K562 (cell line): ENCODE measurements at regions not wholly inside any gene's neighbourhood (a gene's known extent, or its start where the extent isn't known, plus 50 kb on each side); places are given as distances from the start of the nearest gene placed in this dataset.

ENCODE experiments used
- ATAC-seq: fragments of 200-7000 bp; cut with Tn5 transposase; 3 replicates; pipeline ENCODE4 v1.9.1; 2020; ENCODE audit warnings: moderate library complexity
- BruUV-seq: library from RNA; stranded (reverse); fragments of 400-500 nt; replicated peaks from 2 replicates; lab custom pipeline; 2021; lab: Mats Ljungman, UMichigan
- CTCF ChIA-PET: fragments of 300-600 bp; formaldehyde crosslinking; extraction: SDS; loops from one replicate; lab custom pipeline; 2021; ENCODE audit warnings: low intra/inter-chr PET ratio; lab: Yijun Ruan, JAX
- POLR2A ChIA-PET: fragments of 300-600, 350-650 bp; sonication (Branson Sonifier 250); formaldehyde crosslinking; extraction: SDS; loops from one replicate; lab custom pipeline; 2021; ENCODE audit warnings: antibody characterized with exemption, inconsistent platforms; lab: Yijun Ruan, JAX
- DNase-seq, 4 experiments: peaks; one replicate each; pipeline versions ENCODE4 v3.0.0 to v3.0.0-alpha.2; 2011 to 2018; ENCODE audit warnings: low spot score in 3 of 4, mixed read lengths in 3 of 4; ENCODE audit errors: extremely low read depth in 1 of 4
- FAIRE-seq: peaks from 2 replicates; lab custom pipeline; 2011; peaks lifted over from hg19 to GRCh38; lab: Jason Lieb, UNC
- H2AFZ ChIP-seq: 2 replicates; pipeline ENCODE4 v1.6.0; 2011; ENCODE audit warnings: low read depth, low read length, control low read depth, inconsistent platforms
- H3K27ac ChIP-seq: fragments of 200-600 bp; 3 replicates; pipeline ENCODE4 v1.8.0; 2011; ENCODE audit warnings: low read depth, mild to moderate bottlenecking, control low read depth, inconsistent platforms, low read length, moderate library complexity, mixed read lengths; ENCODE audit errors: extremely low read depth
- H3K27me3 ChIP-seq, 2 experiments: fragments of 300-600 bp in 1 of 2; 2 replicates in 1 of 2; 3 replicates in 1 of 2; pipeline versions ENCODE4 v1.6.0 to v1.8.0; 2011; ENCODE audit warnings: inconsistent platforms in 2 of 2, low read length in 2 of 2, mild to moderate bottlenecking in 1 of 2, mixed read lengths in 1 of 2, moderate library complexity in 1 of 2; ENCODE audit not compliant: control insufficient read depth in 2 of 2, insufficient read depth in 2 of 2
- H3K36me3 ChIP-seq: fragments of 300-600 bp; 3 replicates; pipeline ENCODE4 v1.8.0; 2011; ENCODE audit warnings: mild to moderate bottlenecking, low read length, inconsistent platforms; ENCODE audit not compliant: control insufficient read depth, insufficient read depth
- H3K4me1 ChIP-seq, 2 experiments: fragments of 200-600 bp in 1 of 2; replicated peaks in 1 of 2; 2 replicates in 1 of 2; 3 replicates in 1 of 2; pipeline versions ENCODE4 v1.5.1 to v1.8.0; 2011; ENCODE audit warnings: inconsistent platforms in 2 of 2, low read length in 2 of 2, mild to moderate bottlenecking in 1 of 2, mixed read lengths in 1 of 2, moderate library complexity in 1 of 2; ENCODE audit not compliant: control insufficient read depth in 2 of 2, insufficient read depth in 2 of 2
- H3K4me2 ChIP-seq: 2 replicates; pipeline ENCODE4 v1.6.1; 2011; ENCODE audit warnings: low read length, control low read depth, inconsistent platforms, mixed read lengths; ENCODE audit not compliant: insufficient read depth
- H3K4me3 ChIP-seq: fragments of 200-600 bp; sonication (generic), shearing (Covaris generic); 2 replicates; pipeline ENCODE4 v1.5.1; 2016; ENCODE audit warnings: control low read depth, inconsistent platforms
- H3K79me2 ChIP-seq: fragments of 200-600 bp; 3 replicates; pipeline ENCODE4 v1.8.0; 2011; ENCODE audit warnings: low read length, inconsistent platforms; ENCODE audit not compliant: control insufficient read depth, insufficient read depth
- H3K9ac ChIP-seq, 2 experiments: 2 replicates each; pipeline versions ENCODE4 v1.6.0 to v1.6.1; 2011; ENCODE audit warnings: low read depth in 2 of 2, low read length in 2 of 2, control low read depth in 1 of 2, inconsistent platforms in 1 of 2, mild to moderate bottlenecking in 1 of 2, mixed read lengths in 1 of 2; ENCODE audit not compliant: insufficient read depth in 1 of 2
- H3K9me1 ChIP-seq: one replicate; pipeline ENCODE4 v1.6.0; 2011; ENCODE audit warnings: inconsistent platforms, mild to moderate bottlenecking, low read length, moderate library complexity; ENCODE audit not compliant: control insufficient read depth, insufficient read depth
- H3K9me3 ChIP-seq: replicated peaks from 2 replicates; pipeline ENCODE4 v1.5.1; 2011; ENCODE audit warnings: low read depth, low read length, inconsistent platforms; ENCODE audit not compliant: control insufficient read depth, insufficient read depth
- H4K20me1 ChIP-seq: replicated peaks from 2 replicates; pipeline ENCODE4 v1.6.1; 2011; ENCODE audit warnings: low read length, inconsistent platforms, mixed read lengths; ENCODE audit not compliant: control insufficient read depth, insufficient read depth
- BCOR ChIP-seq: fragments of 450-650 bp; IDR thresholded peaks from 2 replicates; pipeline ENCODE4 v1.6.1; 2016
- LCOR ChIP-seq: sonication (generic); formaldehyde crosslinking; IDR thresholded peaks from 2 replicates; pipeline ENCODE4 v1.8.0; 2022; ENCODE audit warnings: mild to moderate bottlenecking, missing genetic modification reagents
- LEF1 ChIP-seq: fragments of 450-650 bp; IDR thresholded peaks from 2 replicates; pipeline ENCODE4 v1.6.1; 2016; ENCODE audit warnings: mild to moderate bottlenecking
- MCM7 ChIP-seq, 2 experiments: fragments of 450-650 bp; IDR thresholded peaks; 2 replicates each; pipeline ENCODE4 v1.6.1; 2016 to 2018
- MXI1 ChIP-seq: IDR thresholded peaks from 2 replicates; pipeline ENCODE4 v1.6.1; 2011; ENCODE audit warnings: low read depth, mild to moderate bottlenecking, improper control_type of control experiment, low read length
- NR4A1 ChIP-seq, 2 experiments: fragments of 250-450 bp in 1 of 2; fragments of 450-650 bp in 1 of 2; sonication (Bioruptor Pico) in 1 of 2; IDR thresholded peaks; 2 replicates each; pipeline versions ENCODE4 v1.4.0 to v1.6.1; 2016 to 2020; ENCODE audit warnings: mild to moderate bottlenecking in 2 of 2, missing compliant biosample characterization in 1 of 2, missing genetic modification characterization in 1 of 2, moderate library complexity in 1 of 2
- REST ChIP-seq, 2 experiments: fragments of 450-650 bp; formaldehyde crosslinking in 1 of 2; IDR thresholded peaks; 2 replicates each; pipeline versions ENCODE4 v1.4.0 to v1.6.1; 2014 to 2020; ENCODE audit warnings: mild to moderate bottlenecking in 2 of 2, borderline replicate concordance in 1 of 2, low read depth in 1 of 2
- SMAD3 ChIP-seq: fragments of 450-650 bp; formaldehyde crosslinking; conservative IDR thresholded peaks from 2 replicates; pipeline ENCODE4 v1.4.0; 2020; ENCODE audit warnings: mild to moderate bottlenecking
- TBL1XR1 ChIP-seq, 2 experiments: IDR thresholded peaks; 2 replicates each; pipeline ENCODE4 v1.6.1; 2012; ENCODE audit warnings: improper control_type of control experiment in 2 of 2, low read length in 2 of 2, mild to moderate bottlenecking in 1 of 2
- XRCC4 ChIP-seq: IDR thresholded peaks from one replicate; pipeline ENCODE4 v1.6.1; 2011; ENCODE audit not compliant: insufficient read depth, insufficient read length; ENCODE audit errors: extremely low read depth
- ZZZ3 ChIP-seq: fragments of 450-650 bp; IDR thresholded peaks from 2 replicates; pipeline ENCODE4 v1.6.1; 2016; ENCODE audit warnings: antibody characterized with exemption, mild to moderate bottlenecking, moderate library complexity
- WGBS: fragments of 100-300 bp; shearing (Covaris generic); methylation state at CpG from one replicate; pipeline ENCODE4 v1.1.6; 2016; ENCODE audit warnings: low coverage, mixed read lengths; ENCODE audit not compliant: insufficient coverage; ENCODE audit errors: missing lambda C conversion rate; 5-methylcytosine and 5-hydroxymethylcytosine counted together
- in situ Hi-C: fragments of 300-500 bp; cut with MboI; formaldehyde crosslinking; loops from 4 replicates; pipeline ENCODE4 v1.15.0; 2018; ENCODE audit warnings: inconsistent platforms, mixed read lengths
- intact Hi-C: fragments of 100-400 bp; cut with micrococcal nuclease; formaldehyde crosslinking; loops from 2 replicates; pipeline ENCODE4 v1.14.2; 2022
- TF ChIP-seq, protein P1 (sequence below): sonication (generic); formaldehyde crosslinking; IDR thresholded peaks from 2 replicates; pipeline ENCODE4 v1.4.0; 2020; ENCODE audit warnings: mild to moderate bottlenecking, missing genetic modification reagents
- TF ChIP-seq, protein P2 (sequence below): fragments of 250-450 bp; sonication (Bioruptor Pico); IDR thresholded peaks from 2 replicates; pipeline ENCODE4 v1.8.0; 2022; ENCODE audit warnings: inconsistent platforms, mild to moderate bottlenecking, moderate library complexity, borderline replicate concordance

DNA sequence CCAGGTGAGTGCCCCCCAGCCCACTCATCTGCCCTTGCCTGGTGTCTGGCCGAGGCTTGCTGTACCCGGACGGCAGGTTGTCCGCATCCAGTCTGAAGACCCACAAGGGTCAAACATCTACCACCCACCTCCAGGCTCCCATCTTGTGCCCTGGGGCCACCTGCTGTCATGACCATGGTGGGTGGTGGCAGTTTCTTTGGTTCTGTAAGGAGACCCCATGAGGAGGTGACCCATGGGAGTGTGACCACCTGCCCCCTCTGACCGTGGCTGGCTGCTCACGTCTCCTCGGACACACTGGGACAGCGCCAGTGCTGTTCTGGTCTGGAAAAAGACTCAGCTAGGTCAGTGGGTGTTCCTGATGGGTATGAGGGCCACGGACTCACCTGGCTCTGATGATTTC is 93.9 kb downstream of the TEX29 start:
- intact Hi-C loops: no loop called here
- POLR2A ChIA-PET: no interaction called here
- no TSS peak for BruUV-seq
- H3K9me1 ChIP-seq: no peaks in the 10 kb centered on the region
- DNase-seq (no peak), ATAC-seq (no peak), FAIRE-seq (no peak)
- H3K27me3 ChIP-seq: peaks cover 2 to 62% of the 10 kb centered on the region in 2 experiments; a peak in 4 of 5 replicates
- no peaks in the 10 kb centered on the region for H3K79me2 ChIP-seq
- H2AFZ ChIP-seq: no peak overlapping the region
- no peaks in the 10 kb centered on the region for H3K36me3 ChIP-seq
- 1% methylated on average over 9 of the region's 9 CpGs for WGBS
- H3K27ac ChIP-seq: no peak overlapping the region
- H3K9me3 ChIP-seq: no peaks in the 10 kb centered on the region
- H3K4me3 ChIP-seq: no peak overlapping the region
- no peak overlapping the region for H3K9ac ChIP-seq
- H4K20me1 ChIP-seq: no peaks in the 10 kb centered on the region
- no peak overlapping the region for H3K4me2 ChIP-seq
- CTCF ChIA-PET: no interaction called here
- no peaks in the 10 kb centered on the region for H3K4me1 ChIP-seq
- in situ Hi-C loops: no loop called here
- no peak for TF ChIP-seq LEF1
- TF ChIP-seq, protein P1, sequence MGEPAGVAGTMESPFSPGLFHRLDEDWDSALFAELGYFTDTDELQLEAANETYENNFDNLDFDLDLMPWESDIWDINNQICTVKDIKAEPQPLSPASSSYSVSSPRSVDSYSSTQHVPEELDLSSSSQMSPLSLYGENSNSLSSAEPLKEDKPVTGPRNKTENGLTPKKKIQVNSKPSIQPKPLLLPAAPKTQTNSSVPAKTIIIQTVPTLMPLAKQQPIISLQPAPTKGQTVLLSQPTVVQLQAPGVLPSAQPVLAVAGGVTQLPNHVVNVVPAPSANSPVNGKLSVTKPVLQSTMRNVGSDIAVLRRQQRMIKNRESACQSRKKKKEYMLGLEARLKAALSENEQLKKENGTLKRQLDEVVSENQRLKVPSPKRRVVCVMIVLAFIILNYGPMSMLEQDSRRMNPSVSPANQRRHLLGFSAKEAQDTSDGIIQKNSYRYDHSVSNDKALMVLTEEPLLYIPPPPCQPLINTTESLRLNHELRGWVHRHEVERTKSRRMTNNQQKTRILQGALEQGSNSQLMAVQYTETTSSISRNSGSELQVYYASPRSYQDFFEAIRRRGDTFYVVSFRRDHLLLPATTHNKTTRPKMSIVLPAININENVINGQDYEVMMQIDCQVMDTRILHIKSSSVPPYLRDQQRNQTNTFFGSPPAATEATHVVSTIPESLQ (CRISPR knock-in tag): no peak
- no peak for TF ChIP-seq SMAD3
- no peak for TF ChIP-seq LCOR (CRISPR knock-in tag)
- TF ChIP-seq REST (IDR thresholded peaks at IDR 0.05; ENCODE audit: borderline replicate concordance): no peak
- TF ChIP-seq REST (CRISPR knock-in tag; IDR thresholded peaks at IDR 0.05; ENCODE audit: low read depth): no peak
- TF ChIP-seq XRCC4: no peak
- no peak for TF ChIP-seq BCOR
- TF ChIP-seq NR4A1 (CRISPR knock-in tag; IDR thresholded peaks at IDR 0.05): no peak
- TF ChIP-seq NR4A1 (tag; IDR thresholded peaks at IDR 0.05): no peak
- no peak for TF ChIP-seq TBL1XR1 (IDR thresholded peaks at IDR 0.05; ENCODE audit: low read length in 2 of 2)
- no peak for TF ChIP-seq MXI1
- TF ChIP-seq, protein P2, sequence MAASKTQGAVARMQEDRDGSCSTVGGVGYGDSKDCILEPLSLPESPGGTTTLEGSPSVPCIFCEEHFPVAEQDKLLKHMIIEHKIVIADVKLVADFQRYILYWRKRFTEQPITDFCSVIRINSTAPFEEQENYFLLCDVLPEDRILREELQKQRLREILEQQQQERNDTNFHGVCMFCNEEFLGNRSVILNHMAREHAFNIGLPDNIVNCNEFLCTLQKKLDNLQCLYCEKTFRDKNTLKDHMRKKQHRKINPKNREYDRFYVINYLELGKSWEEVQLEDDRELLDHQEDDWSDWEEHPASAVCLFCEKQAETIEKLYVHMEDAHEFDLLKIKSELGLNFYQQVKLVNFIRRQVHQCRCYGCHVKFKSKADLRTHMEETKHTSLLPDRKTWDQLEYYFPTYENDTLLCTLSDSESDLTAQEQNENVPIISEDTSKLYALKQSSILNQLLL: no peak
- no peak for TF ChIP-seq ZZZ3
- TF ChIP-seq MCM7 (IDR thresholded peaks at IDR 0.05): no peak
